GM21367 (cell line): ENCODE measurements at regions not wholly inside any gene's neighbourhood (a gene's known extent, or its start where the extent isn't known, plus 50 kb on each side); places are given as distances from the start of the nearest gene placed in this dataset.
"Not testable (repeated sequence)": the region's sequence is repeated elsewhere in the genome, so short reads cannot be mapped to it uniquely, and the experiment has no call there.

Source experiments
- ATAC-seq: cut with Tn5 transposase; IDR thresholded peaks from one replicate; pipeline ENCODE4 v1.9.1; 2021; ENCODE audit not compliant: unreplicated experiment

GRCh38 chr11:29634244-29634643 lies 382.6 kb downstream of the KCNA4 start:
- ATAC-seq = no peak

- ATAC-seq = no peak
Measured at GRCh38 chr11:29629286-29629685, 387.5 kb downstream of the KCNA4 start.

- ATAC-seq = no peak
Measured at GRCh38 chr11:29628609-29629008, 388.2 kb downstream of the KCNA4 start.

GRCh38 chr11:29627541-29627940 lies 389.3 kb downstream of the KCNA4 start:
- no peak for ATAC-seq

GRCh38 chr11:29623144-29623722 lies 393.6 kb downstream of the KCNA4 start:
- ATAC-seq = no peak

- no peak for ATAC-seq
Measured at GRCh38 chr11:29616611-29617010, 400.2 kb downstream of the KCNA4 start.

GRCh38 chr11:29612423-29612822 lies 404.4 kb downstream of the KCNA4 start:
- no peak for ATAC-seq

GRCh38 chr11:29606330-29607031 lies 410.3 kb downstream of the KCNA4 start:
- ATAC-seq = no peak

GRCh38 chr11:29600151-29600575 lies 416.7 kb downstream of the KCNA4 start:
- not testable (repeated sequence) for ATAC-seq

GRCh38 chr11:29584342-29584741 lies 432.5 kb downstream of the KCNA4 start:
- ATAC-seq = no peak

- ATAC-seq = no peak
Measured at GRCh38 chr11:29578806-29579205, 438.0 kb downstream of the KCNA4 start.

- ATAC-seq = no peak
Measured at GRCh38 chr11:29564486-29564885, 452.3 kb downstream of the KCNA4 start.

- no peak for ATAC-seq
Measured at GRCh38 chr11:29562183-29562582, 454.6 kb downstream of the KCNA4 start.

GRCh38 chr11:29553990-29554389 lies 462.8 kb downstream of the KCNA4 start:
- no peak for ATAC-seq

GRCh38 chr11:29538339-29539036 lies 478.3 kb downstream of the KCNA4 start:
- ATAC-seq = no peak

- ATAC-seq = no peak
Measured at GRCh38 chr11:29534836-29535235, 482.0 kb downstream of the KCNA4 start.

GRCh38 chr11:29530961-29531360 lies 485.9 kb downstream of the KCNA4 start:
- ATAC-seq = no peak

- ATAC-seq = no peak
Measured at GRCh38 chr11:29527391-29527936, 489.4 kb downstream of the KCNA4 start.

GRCh38 chr11:29518389-29519174 lies 498.2 kb downstream of the KCNA4 start:
- ATAC-seq = no peak

- no peak for ATAC-seq
Measured at GRCh38 chr11:29511394-29511793, 505.4 kb downstream of the KCNA4 start.

- no peak for ATAC-seq
Measured at GRCh38 chr11:29507376-29507775, 509.5 kb downstream of the KCNA4 start.
